Memory B cell (primary cell): ENCODE measurements at regions not wholly inside any gene's neighbourhood (a gene's known extent, or its start where the extent isn't known, plus 50 kb on each side); places are given as distances from the start of the nearest gene placed in this dataset.

Experiments
- ATAC-seq: fragments of 150-1000 bp; cut with Tn5 transposase; 2 replicates; pipeline ENCODE4 v1.10.0; 2021; ENCODE audit warnings: low read depth, mild to moderate bottlenecking, moderate library complexity
- DNase-seq, 2 donors: peaks; one replicate each; pipeline ENCODE4 v3.0.0; 2022; ENCODE audit warnings: low spot score in 2 of 2
- H3K27ac Mint-ChIP-seq: one replicate; pipeline ENCODE4 v1.8.0; 2022; ENCODE audit warnings: mild to moderate bottlenecking, moderate library complexity, mixed read lengths
- H3K27me3 Mint-ChIP-seq: one replicate; pipeline ENCODE4 v1.8.0; 2022; ENCODE audit warnings: mixed read lengths
- H3K36me3 Mint-ChIP-seq: one replicate; pipeline ENCODE4 v1.8.0; 2022; ENCODE audit warnings: mild to moderate bottlenecking, mixed read lengths
- H3K4me1 Mint-ChIP-seq: one replicate; pipeline ENCODE4 v1.8.0; 2022; ENCODE audit warnings: mixed read lengths
- H3K4me3 Mint-ChIP-seq: one replicate; pipeline ENCODE4 v1.8.0; 2022; ENCODE audit warnings: mild to moderate bottlenecking, moderate library complexity, mixed read lengths
- H3K9me3 Mint-ChIP-seq: one replicate; pipeline ENCODE4 v1.8.0; 2022; ENCODE audit warnings: mixed read lengths

GRCh38 chr2:58918141-58918540, 677.0 kb upstream of the FANCL start:
- Mint-ChIP-seq H3K36me3 (no peaks in the 10 kb centered on the region), H3K27me3 (no peaks in the 10 kb centered on the region), H3K9me3 (no peaks in the 10 kb centered on the region), H3K4me1 (no peaks in the 10 kb centered on the region), H3K4me3 (no peak overlapping the region), H3K27ac (no peak overlapping the region)
- DNase-seq (no peak), ATAC-seq (no peak)

- no peak for DNase-seq
- H3K4me1 Mint-ChIP-seq: no peaks in the 10 kb centered on the region
- no peaks in the 10 kb centered on the region for H3K9me3 Mint-ChIP-seq
- no peak overlapping the region for H3K27ac Mint-ChIP-seq
- H3K4me3 Mint-ChIP-seq: no peak overlapping the region
- no peak for ATAC-seq
- no peaks in the 10 kb centered on the region for H3K36me3 Mint-ChIP-seq
- H3K27me3 Mint-ChIP-seq: no peaks in the 10 kb centered on the region
These were observed 676.5 kb upstream of the FANCL start for GRCh38 chr2:58917596-58917995.

GRCh38 chr2:58916063-58916462, 674.9 kb upstream of the FANCL start:
- no peaks in the 10 kb centered on the region for H3K4me1 Mint-ChIP-seq
- no peaks in the 10 kb centered on the region for H3K27me3 Mint-ChIP-seq
- H3K4me3 Mint-ChIP-seq: no peak overlapping the region
- no peaks in the 10 kb centered on the region for H3K9me3 Mint-ChIP-seq
- DNase-seq (no peak), ATAC-seq (no peak)
- H3K36me3 Mint-ChIP-seq: no peaks in the 10 kb centered on the region
- no peak overlapping the region for H3K27ac Mint-ChIP-seq

- Mint-ChIP-seq H3K27me3 (no peaks in the 10 kb centered on the region), H3K27ac (no peak overlapping the region), H3K9me3 (no peaks in the 10 kb centered on the region), H3K36me3 (no peaks in the 10 kb centered on the region), H3K4me1 (no peaks in the 10 kb centered on the region), H3K4me3 (no peak overlapping the region)
- no peak for ATAC-seq
- no peak for DNase-seq
These were observed 673.8 kb upstream of the FANCL start for GRCh38 chr2:58914733-58915505.

- Mint-ChIP-seq H3K27me3 (peaks cover 1% of the 10 kb centered on the region), H3K4me1 (no peaks in the 10 kb centered on the region), H3K4me3 (no peak overlapping the region), H3K27ac (no peak overlapping the region), H3K9me3 (no peaks in the 10 kb centered on the region), H3K36me3 (no peaks in the 10 kb centered on the region)
- no peak for ATAC-seq
- DNase-seq: no peak
These were observed 672.1 kb upstream of the FANCL start for GRCh38 chr2:58913082-58913726.

- Mint-ChIP-seq H3K27ac (no peak overlapping the region), H3K4me3 (no peak overlapping the region), H3K27me3 (peaks cover 1% of the 10 kb centered on the region), H3K9me3 (no peaks in the 10 kb centered on the region), H3K4me1 (no peaks in the 10 kb centered on the region), H3K36me3 (no peaks in the 10 kb centered on the region)
- no peak for ATAC-seq
- no peak for DNase-seq
These were observed 670.8 kb upstream of the FANCL start for GRCh38 chr2:58911877-58912276.

- no peaks in the 10 kb centered on the region for H3K36me3 Mint-ChIP-seq
- H3K4me3 Mint-ChIP-seq: no peak overlapping the region
- H3K27ac Mint-ChIP-seq: no peak overlapping the region
- ATAC-seq (no peak), DNase-seq (no peak)
- no peaks in the 10 kb centered on the region for H3K4me1 Mint-ChIP-seq
- H3K9me3 Mint-ChIP-seq: no peaks in the 10 kb centered on the region
- peaks cover 1% of the 10 kb centered on the region for H3K27me3 Mint-ChIP-seq
These were observed 667.5 kb upstream of the FANCL start for GRCh38 chr2:58908501-58909154.

GRCh38 chr2:58907644-58908043, 666.5 kb upstream of the FANCL start:
- H3K27me3 Mint-ChIP-seq: peaks cover 1% of the 10 kb centered on the region

GRCh38 chr2:58906081-58906645, 665.0 kb upstream of the FANCL start:
- Mint-ChIP-seq H3K9me3 (no peaks in the 10 kb centered on the region), H3K4me1 (no peaks in the 10 kb centered on the region), H3K4me3 (no peak overlapping the region), H3K36me3 (no peaks in the 10 kb centered on the region), H3K27ac (no peak overlapping the region), H3K27me3 (peaks cover 2% of the 10 kb centered on the region)
- ATAC-seq: no peak
- DNase-seq: no peak

More at GRCh38 chr2:58907644-58908043, 666.5 kb upstream of the FANCL start:
- Mint-ChIP-seq H3K4me3 (no peak overlapping the region), H3K36me3 (no peaks in the 10 kb centered on the region), H3K4me1 (no peaks in the 10 kb centered on the region), H3K9me3 (no peaks in the 10 kb centered on the region), H3K27ac (no peak overlapping the region)
- ATAC-seq (no peak), DNase-seq (no peak)

GRCh38 chr2:58904095-58904494, 663.0 kb upstream of the FANCL start:
- Mint-ChIP-seq H3K4me3 (no peak overlapping the region), H3K27ac (no peak overlapping the region), H3K9me3 (no peaks in the 10 kb centered on the region), H3K27me3 (peaks cover 10% of the 10 kb centered on the region), H3K36me3 (no peaks in the 10 kb centered on the region), H3K4me1 (no peaks in the 10 kb centered on the region)
- ATAC-seq: no peak
- DNase-seq: no peak

- no peak overlapping the region for H3K27ac Mint-ChIP-seq
- no peaks in the 10 kb centered on the region for H3K9me3 Mint-ChIP-seq
- H3K36me3 Mint-ChIP-seq: no peaks in the 10 kb centered on the region
- DNase-seq: no peak
- peaks cover 9% of the 10 kb centered on the region for H3K27me3 Mint-ChIP-seq
- H3K4me3 Mint-ChIP-seq: no peak overlapping the region
- no peaks in the 10 kb centered on the region for H3K4me1 Mint-ChIP-seq
- ATAC-seq: no peak
These were observed 662.3 kb upstream of the FANCL start for GRCh38 chr2:58903427-58903826.

GRCh38 chr2:58900246-58901027, 659.3 kb upstream of the FANCL start:
- Mint-ChIP-seq H3K4me1 (no peaks in the 10 kb centered on the region), H3K36me3 (no peaks in the 10 kb centered on the region), H3K27ac (no peak overlapping the region), H3K27me3 (peaks cover 11% of the 10 kb centered on the region), H3K4me3 (no peak overlapping the region), H3K9me3 (no peaks in the 10 kb centered on the region)
- no peak for ATAC-seq
- no peak for DNase-seq

- H3K4me1 Mint-ChIP-seq: no peaks in the 10 kb centered on the region
- H3K9me3 Mint-ChIP-seq: no peaks in the 10 kb centered on the region
- no peak overlapping the region for H3K27ac Mint-ChIP-seq
- no peak overlapping the region for H3K4me3 Mint-ChIP-seq
- peaks cover 11% of the 10 kb centered on the region for H3K27me3 Mint-ChIP-seq
- no peaks in the 10 kb centered on the region for H3K36me3 Mint-ChIP-seq
- DNase-seq (no peak), ATAC-seq (no peak)
These were observed 658.6 kb upstream of the FANCL start for GRCh38 chr2:58899692-58900091.

GRCh38 chr2:58896638-58897037, 655.5 kb upstream of the FANCL start:
- no peaks in the 10 kb centered on the region for H3K36me3 Mint-ChIP-seq
- DNase-seq (no peak), ATAC-seq (no peak)
- no peak overlapping the region for H3K27ac Mint-ChIP-seq
- no peaks in the 10 kb centered on the region for H3K9me3 Mint-ChIP-seq
- H3K4me1 Mint-ChIP-seq: no peaks in the 10 kb centered on the region
- H3K4me3 Mint-ChIP-seq: no peak overlapping the region
- peaks cover 20% of the 10 kb centered on the region for H3K27me3 Mint-ChIP-seq
